ENCODE measurements at regions not wholly inside any gene's neighbourhood (a gene's known extent, or its start where the extent isn't known, plus 50 kb on each side); places are given as distances from the start of the nearest gene placed in this dataset.

- Histone ChIP-seq H3K36me3 (replicated peaks in 1 of 2) (no peaks in the 10 kb centered on the region), H3K4me3 (no peak overlapping the region), H3K27ac (no peak overlapping the region), H3K27me3 (no peaks in the 10 kb centered on the region), H3K4me1 (replicated peaks in 1 of 2) (no peaks in the 10 kb centered on the region), H3K9me3 (replicated peaks in 1 of 3) (no peaks in the 10 kb centered on the region)
- TF ChIP-seq POLR2A (IDR thresholded peaks at IDR 0.05) (no peak), CTCF (IDR thresholded peaks at IDR 0.05) (no peak)
- 71 to 83% (median 74%) methylated on average over 2 of the region's 2 CpGs for WGBS, 4 donors
- intact Hi-C loops (cut with DNase I), result no loop called here
- DNase-seq, result no peak
These were observed 177.7 kb downstream of the C1orf94 start for GRCh38 chr1:34354367-34354766.

- no peak overlapping the region for H3K27ac ChIP-seq
- no peaks in the 10 kb centered on the region for H3K9me3 ChIP-seq (replicated peaks in 1 of 3)
- H3K4me3 ChIP-seq, result no peak overlapping the region
- intact Hi-C loops (cut with DNase I), result no loop called here
- no peaks in the 10 kb centered on the region for H3K36me3 ChIP-seq (replicated peaks in 1 of 2)
- no peak for TF ChIP-seq POLR2A (IDR thresholded peaks at IDR 0.05)
- 63 to 75% (median 71%) methylated on average over 3 to 4 of the region's 4 CpGs for WGBS, 4 donors
- no peaks in the 10 kb centered on the region for H3K4me1 ChIP-seq (replicated peaks in 1 of 2)
- H3K27me3 ChIP-seq, result no peaks in the 10 kb centered on the region
- no peak for DNase-seq
These were observed 180.1 kb downstream of the C1orf94 start for GRCh38 chr1:34356853-34357252.

- Histone ChIP-seq H3K27me3 (no peaks in the 10 kb centered on the region), H3K9me3 (replicated peaks in 1 of 3) (no peaks in the 10 kb centered on the region), H3K4me1 (replicated peaks in 1 of 2) (no peaks in the 10 kb centered on the region), H3K27ac (no peak overlapping the region), H3K4me3 (no peak overlapping the region), H3K36me3 (replicated peaks in 1 of 2) (no peaks in the 10 kb centered on the region)
- no peak for TF ChIP-seq POLR2A (IDR thresholded peaks at IDR 0.05)
- WGBS, 4 donors, result 69 to 90% (median 84%) methylated on average over 2 of the region's 2 CpGs
- DNase-seq, result no peak
- intact Hi-C loops (cut with DNase I), result no loop called here
These were observed 181.9 kb downstream of the C1orf94 start for GRCh38 chr1:34358636-34359035.

GRCh38 chr1:34359411-34359810 lies 182.7 kb downstream of the C1orf94 start:
- Histone ChIP-seq H3K27me3 (no peaks in the 10 kb centered on the region), H3K36me3 (replicated peaks in 1 of 2) (no peaks in the 10 kb centered on the region), H3K9me3 (replicated peaks in 1 of 3) (no peaks in the 10 kb centered on the region), H3K27ac (no peak overlapping the region), H3K4me3 (no peak overlapping the region), H3K4me1 (replicated peaks in 1 of 2) (no peaks in the 10 kb centered on the region)
- 92 to 96% (median 93%) methylated on average over 4 of the region's 4 CpGs for WGBS, 4 donors
- intact Hi-C loops (cut with DNase I), result no loop called here
- no peak for DNase-seq
- no peak for TF ChIP-seq POLR2A (IDR thresholded peaks at IDR 0.05)
- TF ChIP-seq CTCF (IDR thresholded peaks at IDR 0.05), result no peak

- peak in 5 of 7 donors; percentile 13 to 36 (median 21) for DNase-seq
- intact Hi-C loops (cut with DNase I), result no loop called here
- no peaks in the 10 kb centered on the region for H3K27me3 ChIP-seq
- no peaks in the 10 kb centered on the region for H3K4me1 ChIP-seq (replicated peaks in 1 of 2)
- TF ChIP-seq POLR2A (IDR thresholded peaks at IDR 0.05), result no peak
- no peak for TF ChIP-seq CTCF (IDR thresholded peaks at IDR 0.05)
- no peak overlapping the region for H3K27ac ChIP-seq
- H3K4me3 ChIP-seq, result no peak overlapping the region
- WGBS, 4 donors, result 51 to 79% (median 61%) methylated on average over 3 of the region's 3 CpGs
- no peaks in the 10 kb centered on the region for H3K36me3 ChIP-seq (replicated peaks in 1 of 2)
- no peaks in the 10 kb centered on the region for H3K9me3 ChIP-seq (replicated peaks in 1 of 3)
These were observed 183.9 kb downstream of the C1orf94 start for GRCh38 chr1:34360574-34360973.

Data from adrenal gland (tissue), 9 donors.